H1 (cell line): ENCODE measurements at regions not wholly inside any gene's neighbourhood (a gene's known extent, or its start where the extent isn't known, plus 50 kb on each side); places are given as distances from the start of the nearest gene placed in this dataset.

Experiments
- CHD2 ChIP-seq: IDR thresholded peaks from 2 replicates; pipeline ENCODE4 v1.6.1; 2012; ENCODE audit warnings: low read length, improper control_type of control experiment
- CHD7 ChIP-seq: fragments of 300-600 bp; sonication (generic); IDR thresholded peaks from 2 replicates; pipeline ENCODE4 v1.7.1; 2012; ENCODE audit warnings: low read length, moderate library complexity, mild to moderate bottlenecking, inconsistent platforms; ENCODE audit not compliant: insufficient replicate concordance
- RAD21 ChIP-seq, 2 experiments: IDR thresholded peaks in 1 of 2; conservative IDR thresholded peaks in 1 of 2; 2 replicates each; pipeline ENCODE4 v1.6.1; 2011; ENCODE audit warnings: low read depth in 2 of 2, low read length in 2 of 2, improper control_type of control experiment in 1 of 2, inconsistent platforms in 1 of 2, mild to moderate bottlenecking in 1 of 2, moderate library complexity in 1 of 2
- RBBP5 ChIP-seq: IDR thresholded peaks from 2 replicates; pipeline ENCODE4 v1.7.1; 2012; ENCODE audit warnings: low read depth, mild to moderate bottlenecking, inconsistent platforms, low read length, moderate library complexity, borderline replicate concordance
- TAF7 ChIP-seq: optimal IDR thresholded peaks from 2 replicates; pipeline ENCODE3; 2011; ENCODE audit warnings: low read depth, mild to moderate bottlenecking, inconsistent platforms, low read length, moderate library complexity, borderline replicate concordance
- TEAD4 ChIP-seq: IDR thresholded peaks from 2 replicates; pipeline ENCODE4 v1.6.1; 2012; ENCODE audit warnings: low read depth, low read length, inconsistent platforms, mixed read lengths
- TF ChIP-seq, protein P1 (sequence below): IDR thresholded peaks from 2 replicates; pipeline ENCODE4 v1.6.1; 2012; ENCODE audit warnings: inconsistent platforms

- TF ChIP-seq CHD7 (no peak), CHD2 (no peak), TEAD4 (no peak), RBBP5 (no peak), TAF7 (no peak), RAD21 (IDR thresholded peaks at IDR 0.05 in 1 of 2, conservative IDR thresholded peaks at IDR 0.05 in 1 of 2; ENCODE audit: low read depth in 2 of 2, low read length in 2 of 2) (no peak)
- TF ChIP-seq, protein P1, sequence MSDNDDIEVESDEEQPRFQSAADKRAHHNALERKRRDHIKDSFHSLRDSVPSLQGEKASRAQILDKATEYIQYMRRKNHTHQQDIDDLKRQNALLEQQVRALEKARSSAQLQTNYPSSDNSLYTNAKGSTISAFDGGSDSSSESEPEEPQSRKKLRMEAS: no peak
Observed at GRCh38 chr4:177803151-177803550, 360.9 kb upstream of the AGA start (continued).
